A673 (cell line): ENCODE measurements at regions not wholly inside any gene's neighbourhood (a gene's known extent, or its start where the extent isn't known, plus 50 kb on each side); places are given as distances from the start of the nearest gene placed in this dataset.

Source experiments
- EZH2 ChIP-seq: fragments of 200-600 bp; sonication (generic); IDR thresholded peaks from 2 replicates; pipeline ENCODE4 v1.6.1; 2017; ENCODE audit warnings: borderline replicate concordance, low read depth, mild to moderate bottlenecking, mixed read lengths, antibody characterized with exemption, low read length; ENCODE audit not compliant: poor library complexity, severe bottlenecking
- TF ChIP-seq, protein P1 (sequence below): fragments of 300-800, 200-600 bp; sonication (generic); conservative IDR thresholded peaks from 2 replicates; pipeline ENCODE4 v1.5.1; 2017; ENCODE audit warnings: low read depth, mild to moderate bottlenecking, antibody characterized with exemption, low read length, moderate library complexity, mixed read lengths

DNA sequence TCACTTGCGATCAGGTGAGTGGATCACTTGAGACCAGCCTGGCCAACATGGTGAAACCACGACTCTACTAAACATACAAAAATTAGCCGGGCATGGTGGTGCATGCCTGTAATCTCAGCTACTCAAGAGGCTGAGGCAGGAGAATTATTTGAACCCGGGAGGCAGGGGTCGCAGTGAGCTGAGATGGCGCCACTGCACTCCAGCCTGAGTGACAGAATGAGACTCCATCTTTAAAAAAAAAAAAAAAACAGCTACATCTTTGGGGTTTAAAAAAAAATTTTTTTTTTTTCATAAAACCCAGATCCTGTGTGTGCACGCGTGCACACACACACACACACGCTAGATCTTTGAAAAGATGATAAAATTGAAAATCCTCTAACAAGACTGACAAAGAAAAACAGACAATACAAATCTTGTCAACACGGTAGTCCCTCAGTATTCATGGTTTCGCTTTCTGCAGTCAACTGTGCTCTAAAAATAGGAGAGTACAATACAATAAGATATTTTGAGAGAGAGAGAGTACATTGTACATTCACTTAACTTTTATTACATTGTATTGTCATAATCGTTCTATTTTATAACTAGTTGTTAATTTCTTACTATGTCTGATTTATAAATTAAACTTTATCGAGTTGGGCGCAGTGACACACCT is 295.3 kb upstream of the RGS6 start:
- TF ChIP-seq, protein P1, sequence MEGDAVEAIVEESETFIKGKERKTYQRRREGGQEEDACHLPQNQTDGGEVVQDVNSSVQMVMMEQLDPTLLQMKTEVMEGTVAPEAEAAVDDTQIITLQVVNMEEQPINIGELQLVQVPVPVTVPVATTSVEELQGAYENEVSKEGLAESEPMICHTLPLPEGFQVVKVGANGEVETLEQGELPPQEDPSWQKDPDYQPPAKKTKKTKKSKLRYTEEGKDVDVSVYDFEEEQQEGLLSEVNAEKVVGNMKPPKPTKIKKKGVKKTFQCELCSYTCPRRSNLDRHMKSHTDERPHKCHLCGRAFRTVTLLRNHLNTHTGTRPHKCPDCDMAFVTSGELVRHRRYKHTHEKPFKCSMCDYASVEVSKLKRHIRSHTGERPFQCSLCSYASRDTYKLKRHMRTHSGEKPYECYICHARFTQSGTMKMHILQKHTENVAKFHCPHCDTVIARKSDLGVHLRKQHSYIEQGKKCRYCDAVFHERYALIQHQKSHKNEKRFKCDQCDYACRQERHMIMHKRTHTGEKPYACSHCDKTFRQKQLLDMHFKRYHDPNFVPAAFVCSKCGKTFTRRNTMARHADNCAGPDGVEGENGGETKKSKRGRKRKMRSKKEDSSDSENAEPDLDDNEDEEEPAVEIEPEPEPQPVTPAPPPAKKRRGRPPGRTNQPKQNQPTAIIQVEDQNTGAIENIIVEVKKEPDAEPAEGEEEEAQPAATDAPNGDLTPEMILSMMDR = no peak
- no peak for TF ChIP-seq EZH2
